HG02970 (cell line): ENCODE measurements at regions not wholly inside any gene's neighbourhood (a gene's known extent, or its start where the extent isn't known, plus 50 kb on each side); places are given as distances from the start of the nearest gene placed in this dataset.

ENCODE experiments used
- ATAC-seq: cut with Tn5 transposase; IDR thresholded peaks from one replicate; pipeline ENCODE4 v1.9.1; 2021; ENCODE audit warnings: mild to moderate bottlenecking, moderate library complexity, moderate number of reproducible peaks; ENCODE audit not compliant: unreplicated experiment, low FRiP score

DNA sequence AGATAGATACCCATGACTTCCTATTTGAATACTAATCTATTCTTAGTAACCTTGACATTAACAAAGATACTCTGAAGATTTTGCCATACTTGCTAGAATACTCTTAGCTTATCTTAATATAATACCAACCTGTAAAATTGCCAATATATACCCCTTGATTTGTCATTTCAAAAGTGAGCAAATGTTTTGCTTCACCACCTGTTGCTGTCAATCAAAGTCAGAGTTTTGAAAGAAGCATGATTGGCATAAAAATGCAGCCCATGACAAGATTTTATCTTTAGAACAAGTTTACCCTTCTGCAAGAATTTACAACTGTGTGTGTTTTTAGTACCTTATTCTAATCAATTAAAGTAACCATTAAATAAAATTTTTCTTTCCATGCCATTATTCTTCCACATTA is 236.2 kb downstream of the TBX18 start:
- no peak for ATAC-seq

- ATAC-seq: no peak
Measured at GRCh38 chr6:84526631-84527030, 237.8 kb downstream of the TBX18 start.

DNA sequence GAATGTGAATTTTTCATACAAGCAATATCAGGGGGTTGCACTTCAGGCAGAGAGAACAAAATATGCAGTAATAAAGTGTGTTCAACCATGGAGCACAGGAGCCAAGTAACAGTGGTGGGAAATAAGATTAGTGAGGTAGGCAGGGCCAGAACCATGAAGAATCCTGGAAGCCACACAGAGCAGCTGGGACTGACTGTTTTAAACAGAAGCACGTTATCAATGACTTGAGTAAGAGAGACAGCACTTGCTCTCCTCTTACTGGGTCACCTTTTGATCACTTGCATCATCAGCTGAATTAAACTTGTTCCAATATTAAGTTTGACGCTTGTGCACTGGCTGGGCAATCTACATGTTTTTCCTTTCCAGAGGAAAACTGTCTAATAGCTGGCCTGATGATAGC is 238.5 kb downstream of the TBX18 start:
- no peak for ATAC-seq

- ATAC-seq: no peak
Measured at GRCh38 chr6:84524636-84525035, 239.8 kb downstream of the TBX18 start.

DNA sequence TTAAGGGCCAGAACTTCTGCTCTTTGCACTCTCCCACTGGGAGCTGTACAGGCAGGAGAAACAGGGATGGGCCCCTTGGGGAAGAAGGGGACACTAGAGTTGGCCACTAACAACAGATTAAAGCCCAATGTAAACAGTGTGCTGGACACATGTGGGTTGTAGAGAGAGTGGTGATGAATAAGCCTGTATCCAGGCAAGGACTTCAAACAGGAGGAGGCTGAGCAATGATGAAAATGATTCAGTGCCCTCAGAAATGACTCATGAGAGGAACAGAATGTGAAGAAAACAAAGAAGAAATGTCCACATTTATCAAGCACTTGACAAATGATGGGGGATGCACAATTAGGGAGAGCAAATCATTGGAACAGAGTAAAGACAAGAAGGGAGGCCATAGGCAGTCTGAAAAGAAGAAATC is 242.3 kb downstream of the TBX18 start:
- no peak for ATAC-seq

DNA sequence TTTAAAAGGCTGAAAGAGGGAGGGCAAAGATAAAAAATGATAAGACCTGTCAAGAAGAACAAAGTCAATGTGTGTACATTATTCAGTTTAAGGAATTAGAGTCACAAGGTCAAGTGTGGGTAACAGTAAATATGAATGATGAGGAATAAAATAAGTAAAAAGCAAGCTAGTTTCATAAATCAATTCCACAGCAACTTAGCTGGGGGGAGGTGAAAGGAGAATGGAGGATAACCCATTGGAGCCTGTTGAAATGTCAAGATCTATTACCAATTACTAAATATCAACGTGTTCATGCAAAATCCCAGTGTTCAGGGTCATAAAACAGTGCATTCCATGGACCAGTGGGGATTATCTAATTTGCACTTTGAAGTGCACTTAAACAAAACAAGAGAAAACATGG is 242.9 kb downstream of the TBX18 start:
- ATAC-seq: no peak

- ATAC-seq: no peak
Measured at GRCh38 chr6:84517741-84518530, 246.5 kb downstream of the TBX18 start.

DNA sequence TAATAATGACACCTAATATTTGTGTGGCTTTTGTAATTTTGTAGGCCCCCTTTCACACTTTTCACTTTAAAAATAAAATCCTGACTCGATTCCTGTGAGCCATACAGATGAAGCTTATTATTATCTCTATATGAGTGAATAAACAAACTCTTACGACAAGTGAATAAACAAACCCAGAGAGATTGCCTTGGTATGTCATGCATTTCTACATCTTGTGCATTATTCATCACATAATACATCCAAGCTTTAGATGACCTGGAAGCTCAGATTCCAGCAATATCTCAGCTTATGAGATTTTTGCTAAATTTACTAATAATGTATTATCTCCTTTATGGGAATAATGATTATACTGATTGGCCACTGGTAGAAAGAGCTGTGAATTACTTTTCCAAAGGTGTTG is 248.2 kb downstream of the TBX18 start:
- no peak for ATAC-seq

DNA sequence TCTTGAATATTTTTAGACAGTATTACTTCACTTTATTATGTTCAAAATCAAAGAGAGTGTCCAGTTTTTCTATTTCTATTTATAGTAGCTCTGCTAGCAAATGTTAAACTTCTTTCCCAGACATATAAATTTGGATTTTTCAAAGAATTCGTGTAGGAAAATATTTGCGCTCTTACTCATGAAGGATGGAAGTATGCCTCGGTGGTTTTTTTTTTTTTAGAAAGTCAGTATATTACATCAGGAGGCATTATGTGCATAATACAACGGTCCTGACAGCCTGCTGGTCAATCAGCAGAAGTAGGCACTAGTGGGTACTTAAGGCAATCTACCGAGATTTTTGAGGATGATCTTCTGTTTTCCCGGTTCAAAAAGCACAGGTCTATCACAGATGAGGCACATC is 249.3 kb downstream of the TBX18 start:
- ATAC-seq: no peak

GRCh38 chr6:84514089-84514971 is 250.1 kb downstream of the TBX18 start:
- no peak for ATAC-seq

DNA sequence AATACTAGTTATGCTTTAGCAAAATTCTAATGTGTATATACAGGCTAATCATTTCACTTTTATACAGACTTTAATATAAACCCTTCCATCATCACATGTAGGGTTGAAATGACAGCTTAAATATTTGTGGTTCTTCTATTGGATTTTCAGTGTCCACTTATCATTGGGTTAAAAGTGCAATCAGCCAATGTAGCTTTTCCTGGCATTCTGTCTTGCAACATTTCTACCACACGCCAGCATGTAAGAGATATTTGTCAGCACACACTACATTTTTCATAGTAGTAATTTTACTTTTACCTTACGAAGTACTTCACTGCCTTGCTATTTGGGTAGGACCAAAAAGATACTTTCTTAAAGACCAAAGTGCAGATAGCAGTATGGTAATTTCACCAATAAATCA is 252.0 kb downstream of the TBX18 start:
- no peak for ATAC-seq

DNA sequence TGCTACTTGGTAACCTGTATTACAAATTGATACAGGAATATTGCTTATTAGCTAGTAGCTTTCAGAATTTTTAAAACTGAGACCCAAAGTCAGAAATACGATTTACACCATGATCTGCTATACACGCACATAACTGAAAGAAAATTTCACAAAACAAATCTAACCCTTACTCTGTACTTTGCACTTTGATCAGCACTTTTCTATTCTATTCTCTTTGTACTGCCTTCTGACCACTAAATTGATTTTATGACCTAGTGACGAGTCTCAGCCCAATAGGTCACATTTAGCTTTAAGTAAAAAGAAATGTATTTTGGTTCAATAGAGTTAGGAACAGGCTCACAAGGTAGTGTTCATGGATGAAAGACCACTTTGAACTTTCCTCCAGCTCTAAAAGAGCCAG is 252.5 kb downstream of the TBX18 start:
- ATAC-seq: no peak

- no peak for ATAC-seq
Measured at GRCh38 chr6:84508981-84509380, 255.4 kb downstream of the TBX18 start.

GRCh38 chr6:84508334-84508733 is 256.1 kb downstream of the TBX18 start:
- no peak for ATAC-seq

DNA sequence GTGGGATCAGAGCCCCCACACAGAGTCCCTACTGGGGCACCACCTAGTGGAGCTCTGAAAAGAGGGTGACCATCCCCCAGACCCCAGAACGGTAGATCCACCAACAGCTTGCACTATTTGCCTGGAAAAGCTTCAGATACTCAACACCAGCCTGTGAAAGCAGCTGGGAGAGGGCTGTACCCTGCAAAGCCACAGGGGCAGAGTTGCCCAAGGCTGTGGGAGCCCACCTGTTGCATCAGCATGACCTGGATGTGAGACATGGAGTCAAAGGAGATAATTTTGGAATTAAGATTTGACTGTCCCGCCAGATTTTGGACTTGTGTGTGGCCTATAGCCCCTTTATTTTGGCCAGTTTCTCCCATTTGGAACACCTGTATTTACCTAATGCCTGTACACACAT is 260.4 kb downstream of the TBX18 start:
- ATAC-seq: no peak

- ATAC-seq: no peak
Measured at GRCh38 chr6:84501315-84501714, 263.1 kb downstream of the TBX18 start.

GRCh38 chr6:84500726-84501125 is 263.7 kb downstream of the TBX18 start:
- ATAC-seq: no peak

DNA sequence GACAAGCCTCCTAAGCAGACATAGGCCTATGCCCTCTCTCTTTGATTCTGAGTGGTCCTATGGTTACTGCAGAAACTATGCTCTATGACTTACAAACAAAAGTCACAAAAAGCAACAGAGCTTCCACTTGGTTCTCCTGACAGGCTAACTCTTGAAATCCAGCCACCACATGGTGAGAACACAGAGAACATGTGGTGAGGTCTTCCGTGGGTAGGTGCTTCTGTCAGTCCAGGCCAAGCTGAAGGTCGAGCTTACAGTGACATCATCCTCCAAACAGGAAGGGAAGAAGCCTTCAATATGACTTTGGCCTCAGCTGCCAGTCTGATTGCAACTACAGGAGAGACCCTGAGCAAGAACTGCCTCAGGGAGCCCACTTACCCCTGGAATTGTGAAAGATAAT is 265.5 kb downstream of the TBX18 start:
- no peak for ATAC-seq

GRCh38 chr6:84492241-84493165 is 265.1 kb upstream of the CEP162 start:
- ATAC-seq: no peak

GRCh38 chr6:84489598-84489997 is 262.2 kb upstream of the CEP162 start:
- ATAC-seq: no peak

- ATAC-seq: no peak
Measured at GRCh38 chr6:84486526-84486925, 259.1 kb upstream of the CEP162 start.
